PC-3 (cell line): ENCODE measurements at regions not wholly inside any gene's neighbourhood (a gene's known extent, or its start where the extent isn't known, plus 50 kb on each side); places are given as distances from the start of the nearest gene placed in this dataset.

Experiments
- ATAC-seq: fragments of 200-7000 bp; cut with Tn5 transposase; 2 replicates; pipeline ENCODE4 v1.9.1; 2020; ENCODE audit warnings: mild to moderate bottlenecking, moderate library complexity
- BruUV-seq: library from RNA; stranded (reverse); fragments of 400-500 nt; replicated peaks from 2 replicates; lab custom pipeline; 2021; lab: Mats Ljungman, UMichigan
- CTCF ChIA-PET: fragments of 300-600 bp; sonication (Branson Sonifier 250); formaldehyde crosslinking; loops from one replicate; lab custom pipeline; 2022; ENCODE audit warnings: antibody characterized with exemption; lab: Charles Lee
- POLR2A ChIA-PET: fragments of 300-600 bp; sonication (Branson Sonifier 250); formaldehyde crosslinking; loops from one replicate; lab custom pipeline; 2022; ENCODE audit warnings: antibody characterized with exemption; ENCODE audit not compliant: unreplicated experiment; lab: Charles Lee
- DNase-seq: peaks from one replicate; pipeline ENCODE4 v3.0.0-alpha.2; 2015
- H2AFZ ChIP-seq: fragments of 300-600 bp; sonication (generic); 2 replicates; pipeline ENCODE4 v1.6.0; 2016; ENCODE audit warnings: antibody characterized with exemption, low read length
- H3F3A ChIP-seq: fragments of 300-600 bp; sonication (generic); one replicate; pipeline ENCODE4 v1.6.0; 2017; ENCODE audit warnings: antibody characterized with exemption, low read length, control low read depth, mild to moderate bottlenecking; ENCODE audit not compliant: unreplicated experiment
- H3K27ac ChIP-seq: fragments of 300-600 bp; sonication (generic); 2 replicates; pipeline ENCODE4 v1.5.1; 2016; ENCODE audit warnings: mild to moderate bottlenecking, low read length
- H3K27me3 ChIP-seq: fragments of 300-600 bp; sonication (generic); 2 replicates; pipeline ENCODE4 v1.6.1; 2016; ENCODE audit warnings: low read length, mixed read lengths
- H3K36me3 ChIP-seq: fragments of 300-600 bp; sonication (generic); 2 replicates; pipeline ENCODE4 v1.6.1; 2016; ENCODE audit warnings: low read depth, mixed run types, low read length, mixed read lengths
- H3K4me1 ChIP-seq: fragments of 300-600 bp; sonication (generic); 2 replicates; pipeline ENCODE4 v1.5.1; 2016; ENCODE audit warnings: low read length; ENCODE audit not compliant: insufficient read depth
- H3K4me2 ChIP-seq: fragments of 300-600 bp; sonication (generic); 2 replicates; pipeline ENCODE4 v1.6.0; 2016; ENCODE audit warnings: low read length
- H3K4me3 ChIP-seq: fragments of 300-600 bp; sonication (generic); 2 replicates; pipeline ENCODE4 v1.5.1; 2016; ENCODE audit warnings: mild to moderate bottlenecking, low read length, mixed read lengths
- H3K79me2 ChIP-seq: fragments of 300-600 bp; sonication (generic); 2 replicates; pipeline ENCODE4 v1.6.1; 2017; ENCODE audit warnings: low read length, mixed read lengths
- H3K9ac ChIP-seq: fragments of 300-600 bp; sonication (generic); 2 replicates; pipeline ENCODE4 v1.6.0; 2016; ENCODE audit warnings: mild to moderate bottlenecking, low read length
- H3K9me2 ChIP-seq: fragments of 300-600 bp; sonication (generic); replicated peaks from 2 replicates; pipeline ENCODE4 v1.6.1; 2016; ENCODE audit warnings: mixed run types, low read length, mixed read lengths
- H3K9me3 ChIP-seq: fragments of 300-600 bp; sonication (generic); 2 replicates; pipeline ENCODE4 v1.6.1; 2016; ENCODE audit warnings: low read length, mixed read lengths
- H4K20me1 ChIP-seq: fragments of 300-600 bp; sonication (generic); 2 replicates; pipeline ENCODE4 v1.6.1; 2016; ENCODE audit warnings: low read length, mixed read lengths
- EZH2 ChIP-seq: fragments of 300-600 bp; sonication (generic); IDR thresholded peaks from one replicate; pipeline ENCODE4 v1.6.1; 2017; ENCODE audit warnings: antibody characterized with exemption, mild to moderate bottlenecking, low read length; ENCODE audit not compliant: unreplicated experiment
- EZH2phosphoT487 ChIP-seq: fragments of 300-600 bp; sonication (generic); IDR thresholded peaks from 2 replicates; pipeline ENCODE4 v1.6.1; 2018; ENCODE audit warnings: mild to moderate bottlenecking, antibody characterized with exemption, low read length, borderline replicate concordance
- intact Hi-C: fragments of 100-400 bp; cut with micrococcal nuclease; formaldehyde crosslinking; loops from 2 replicates; pipeline ENCODE4 v1.9.0; 2023
- TF ChIP-seq, protein P1 (sequence below): fragments of 300-600 bp; sonication (generic); conservative IDR thresholded peaks from 2 replicates; pipeline ENCODE4 v1.5.1; 2017; ENCODE audit warnings: antibody characterized with exemption, low read depth, mild to moderate bottlenecking, low read length

DNA sequence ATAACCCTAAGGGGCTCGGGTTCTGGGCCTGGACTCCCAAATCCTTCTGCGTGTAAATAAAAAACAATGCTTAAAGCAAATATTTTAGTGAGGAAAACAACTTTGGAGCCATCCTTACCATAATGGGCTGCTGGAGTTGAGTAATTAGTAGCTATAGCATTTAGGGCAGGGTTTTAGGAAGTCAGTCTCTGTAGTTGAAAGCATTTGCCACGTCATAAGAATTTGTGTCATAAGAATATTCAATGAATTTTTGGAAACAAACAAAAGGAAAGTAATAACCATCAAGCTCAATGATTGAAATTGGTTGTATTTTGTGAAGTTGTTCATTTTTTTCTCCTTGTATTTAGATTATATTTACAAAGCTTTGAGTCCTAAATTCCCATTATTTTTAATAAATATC lies 114.8 kb upstream of the ELL2 start:
- Histone ChIP-seq H3K27me3 (no peaks in the 10 kb centered on the region), H2AFZ (no peak overlapping the region), H3K9me3 (no peaks in the 10 kb centered on the region), H3K79me2 (no peaks in the 10 kb centered on the region), H3K4me2 (no peak overlapping the region), H3K9ac (no peak overlapping the region), H4K20me1 (no peaks in the 10 kb centered on the region), H3K27ac (no peak overlapping the region), H3F3A (no peaks in the 10 kb centered on the region), H3K4me3 (no peak overlapping the region), H3K36me3 (no peaks in the 10 kb centered on the region), H3K4me1 (peaks cover 62% of the 10 kb centered on the region), H3K9me2 (no peaks in the 10 kb centered on the region)
- TF ChIP-seq EZH2phosphoT487, result no peak
- TF ChIP-seq, protein P1, sequence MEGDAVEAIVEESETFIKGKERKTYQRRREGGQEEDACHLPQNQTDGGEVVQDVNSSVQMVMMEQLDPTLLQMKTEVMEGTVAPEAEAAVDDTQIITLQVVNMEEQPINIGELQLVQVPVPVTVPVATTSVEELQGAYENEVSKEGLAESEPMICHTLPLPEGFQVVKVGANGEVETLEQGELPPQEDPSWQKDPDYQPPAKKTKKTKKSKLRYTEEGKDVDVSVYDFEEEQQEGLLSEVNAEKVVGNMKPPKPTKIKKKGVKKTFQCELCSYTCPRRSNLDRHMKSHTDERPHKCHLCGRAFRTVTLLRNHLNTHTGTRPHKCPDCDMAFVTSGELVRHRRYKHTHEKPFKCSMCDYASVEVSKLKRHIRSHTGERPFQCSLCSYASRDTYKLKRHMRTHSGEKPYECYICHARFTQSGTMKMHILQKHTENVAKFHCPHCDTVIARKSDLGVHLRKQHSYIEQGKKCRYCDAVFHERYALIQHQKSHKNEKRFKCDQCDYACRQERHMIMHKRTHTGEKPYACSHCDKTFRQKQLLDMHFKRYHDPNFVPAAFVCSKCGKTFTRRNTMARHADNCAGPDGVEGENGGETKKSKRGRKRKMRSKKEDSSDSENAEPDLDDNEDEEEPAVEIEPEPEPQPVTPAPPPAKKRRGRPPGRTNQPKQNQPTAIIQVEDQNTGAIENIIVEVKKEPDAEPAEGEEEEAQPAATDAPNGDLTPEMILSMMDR, result no peak
- no peak for TF ChIP-seq EZH2
- ChIA-PET CTCF (no interaction called here), POLR2A (no interaction called here)
- BruUV-seq, result no TSS peak
- ATAC-seq, result no peak
- intact Hi-C loops, result no loop called here
- DNase-seq, result no peak

DNA sequence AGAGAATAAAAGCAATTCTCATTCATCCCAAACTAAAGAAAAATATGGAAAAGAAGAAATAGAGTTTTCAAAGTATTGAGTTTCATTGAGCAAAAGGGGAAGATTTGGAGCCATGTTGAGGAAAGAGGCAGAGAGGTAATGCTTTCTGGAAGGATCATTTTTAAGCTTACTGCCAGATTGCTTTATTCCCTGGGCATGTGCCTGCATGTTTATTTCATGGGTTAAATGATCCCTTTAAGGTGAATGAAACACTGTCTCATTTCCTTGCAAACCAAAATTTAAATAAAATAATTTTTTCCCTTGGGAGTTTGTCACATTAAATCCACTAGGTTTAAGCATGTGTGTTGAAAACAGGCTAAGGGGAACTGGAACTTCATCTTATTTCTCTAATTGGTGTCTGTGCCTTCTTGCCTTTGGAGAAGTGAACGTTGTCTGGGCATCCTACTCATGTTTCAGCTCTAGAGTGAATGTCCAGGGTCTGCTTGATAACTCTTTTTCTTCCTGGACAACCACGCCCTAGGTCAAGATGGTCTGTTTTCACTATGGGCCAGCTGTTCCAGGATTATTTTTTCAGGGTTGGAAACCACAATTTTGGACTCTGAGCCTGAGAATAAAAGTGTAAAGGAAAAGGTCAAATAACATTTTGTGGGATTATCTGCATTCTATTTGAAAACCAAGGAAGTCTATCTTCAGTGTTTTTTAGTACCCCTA lies 114.1 kb upstream of the ELL2 start:
- Histone ChIP-seq H3K4me1 (peaks cover 57% of the 10 kb centered on the region), H3K9me2 (no peaks in the 10 kb centered on the region), H4K20me1 (no peaks in the 10 kb centered on the region), H3F3A (no peaks in the 10 kb centered on the region), H3K79me2 (no peaks in the 10 kb centered on the region), H3K9ac (no peak overlapping the region), H3K4me3 (no peak overlapping the region), H3K27me3 (no peaks in the 10 kb centered on the region), H3K36me3 (no peaks in the 10 kb centered on the region), H2AFZ (peak overlapping the region; percentile 23; the same call in 1 of the 2 replicates), H3K27ac (peak overlapping the region; percentile 4; the same call in 1 of the 2 replicates), H3K4me2 (peak overlapping the region; percentile 25; the same call in 1 of the 2 replicates), H3K9me3 (no peaks in the 10 kb centered on the region)
- intact Hi-C loops, result no loop called here
- no TSS peak for BruUV-seq
- ChIA-PET POLR2A (interaction anchor here (0.5 kb wide), 1 partner anchor 9 kb away, joined by 7 read pairs; no protein-coding TSS in a partner anchor), CTCF (no interaction called here)
- ATAC-seq, result no peak
- TF ChIP-seq, protein P1, result no peak
- TF ChIP-seq EZH2 (no peak), EZH2phosphoT487 (no peak)
- no peak for DNase-seq

DNA sequence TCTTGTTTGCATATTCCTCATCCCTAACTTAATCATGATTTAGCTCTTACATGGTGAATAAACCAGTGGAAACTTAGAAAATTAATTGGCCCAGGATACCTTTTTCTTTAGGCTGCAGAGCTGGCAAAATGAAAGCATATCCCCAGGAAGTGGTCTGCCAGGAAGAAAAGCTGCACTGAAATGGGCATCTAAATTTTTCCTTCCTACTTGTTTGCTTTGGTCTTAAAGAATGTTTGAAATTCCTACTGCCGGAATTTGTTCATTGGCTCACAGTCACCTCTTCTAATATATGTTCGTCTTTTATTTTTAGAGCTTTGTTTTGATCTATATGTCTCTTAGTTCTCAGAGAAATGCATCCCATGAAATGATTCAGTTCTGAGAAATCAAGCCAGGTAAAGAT lies 113.2 kb upstream of the ELL2 start:
- Histone ChIP-seq H3K4me1 (peaks cover 49% of the 10 kb centered on the region), H3K79me2 (no peaks in the 10 kb centered on the region), H4K20me1 (no peaks in the 10 kb centered on the region), H3K9me2 (no peaks in the 10 kb centered on the region), H3K27ac (peak overlapping the region; percentile 4), H2AFZ (peak overlapping the region; percentile 19), H3K27me3 (no peaks in the 10 kb centered on the region), H3K4me2 (peak overlapping the region; percentile 25), H3K9ac (no peak overlapping the region), H3K9me3 (no peaks in the 10 kb centered on the region), H3K36me3 (no peaks in the 10 kb centered on the region), H3F3A (no peaks in the 10 kb centered on the region), H3K4me3 (no peak overlapping the region)
- TF ChIP-seq, protein P1, result no peak
- TF ChIP-seq EZH2 (no peak), EZH2phosphoT487 (no peak)
- CTCF ChIA-PET, result no interaction called here
- BruUV-seq, result no TSS peak
- ATAC-seq (peak; percentile 19; the same call in 1 of the 2 replicates), DNase-seq (no peak)
- POLR2A ChIA-PET, result interaction anchor here (0.5 kb wide), 1 partner anchor 8 kb away, joined by 7 read pairs; no protein-coding TSS in a partner anchor
- intact Hi-C loops, result no loop called here
